GM12875 (cell line): ENCODE measurements at regions not wholly inside any gene's neighbourhood (a gene's known extent, or its start where the extent isn't known, plus 50 kb on each side); places are given as distances from the start of the nearest gene placed in this dataset.

Experiments
- H3K4me3 ChIP-seq: one replicate; pipeline ENCODE4 v1.5.1; 2011; ENCODE audit warnings: low read depth, low read length, control low read depth
- CTCF ChIP-seq: IDR thresholded peaks from 2 replicates; pipeline ENCODE4 v1.5.1; 2011; ENCODE audit warnings: low read depth, mild to moderate bottlenecking, control low read depth, inconsistent platforms, low read length, moderate library complexity, borderline replicate concordance; ENCODE audit not compliant: insufficient read depth

DNA sequence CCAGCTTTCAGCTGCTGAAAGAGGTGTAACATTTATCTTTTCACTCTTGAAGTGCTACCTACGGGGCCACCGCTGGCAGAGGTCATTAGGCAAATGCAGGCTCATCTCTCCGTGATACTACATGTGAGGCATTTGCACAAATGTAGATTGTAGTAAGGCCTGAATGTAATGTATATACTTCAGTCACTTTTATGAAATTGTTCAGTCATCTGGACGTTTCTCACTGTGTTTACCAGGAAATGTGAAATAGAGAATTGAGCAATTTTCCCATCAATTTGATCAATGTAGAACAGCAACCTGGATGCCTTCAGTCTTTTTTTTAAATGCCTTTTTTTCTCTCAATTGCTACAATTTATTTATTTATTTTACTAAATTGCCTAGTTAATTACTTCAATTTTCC lies 368.3 kb upstream of the AZI2 start:
- H3K4me3 ChIP-seq, result no peak overlapping the region
- no peak for TF ChIP-seq CTCF

GRCh38 chr3:28718074-28718849 lies 369.6 kb upstream of the AZI2 start:
- no peak overlapping the region for H3K4me3 ChIP-seq
- TF ChIP-seq CTCF, result no peak

DNA sequence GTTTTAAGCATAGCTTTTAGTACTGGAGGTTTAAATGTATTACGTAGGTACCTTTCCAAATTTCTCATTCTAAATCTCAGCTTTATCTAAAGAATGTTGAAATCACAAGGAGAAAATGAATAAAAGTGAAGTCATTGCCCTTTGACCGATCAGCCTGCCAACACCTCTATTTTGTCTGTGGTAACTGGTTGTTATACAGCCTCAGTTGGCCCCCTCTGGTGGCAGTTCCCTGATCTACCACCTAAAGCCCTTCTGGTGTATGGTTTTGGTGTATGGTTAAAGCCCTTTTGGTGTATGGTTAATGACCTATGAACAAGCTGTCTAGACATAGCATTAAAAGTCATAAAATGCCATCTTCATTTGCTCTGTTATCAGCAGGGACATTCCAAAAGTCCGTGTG lies 378.2 kb upstream of the AZI2 start:
- H3K4me3 ChIP-seq, result no peak overlapping the region
- peak; percentile 58 for TF ChIP-seq CTCF

GRCh38 chr3:28727307-28727706 lies 378.7 kb upstream of the AZI2 start:
- no peak for TF ChIP-seq CTCF

DNA sequence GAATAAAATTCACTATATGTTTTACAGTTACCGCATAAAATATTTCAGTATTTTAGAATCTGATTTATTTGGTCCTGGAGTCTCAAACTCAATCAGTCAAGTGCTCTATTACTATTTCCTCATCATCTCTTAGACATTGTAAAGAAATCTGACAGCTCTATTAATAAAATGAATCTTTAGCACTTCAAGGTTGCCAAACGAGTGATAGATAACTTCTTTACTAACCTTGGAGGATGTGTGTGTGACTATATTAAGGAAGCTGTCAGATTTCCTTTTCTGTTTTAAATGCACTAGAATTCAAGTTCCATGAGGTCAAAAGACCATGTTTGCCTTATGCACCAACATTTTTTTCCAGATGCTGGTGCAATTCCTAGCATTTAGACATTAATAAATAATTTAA lies 389.8 kb upstream of the AZI2 start:
- no peak overlapping the region for H3K4me3 ChIP-seq
- TF ChIP-seq CTCF, result no peak

More at GRCh38 chr3:28727307-28727706, 378.7 kb upstream of the AZI2 start:
- H3K4me3 ChIP-seq, result no peak overlapping the region

DNA sequence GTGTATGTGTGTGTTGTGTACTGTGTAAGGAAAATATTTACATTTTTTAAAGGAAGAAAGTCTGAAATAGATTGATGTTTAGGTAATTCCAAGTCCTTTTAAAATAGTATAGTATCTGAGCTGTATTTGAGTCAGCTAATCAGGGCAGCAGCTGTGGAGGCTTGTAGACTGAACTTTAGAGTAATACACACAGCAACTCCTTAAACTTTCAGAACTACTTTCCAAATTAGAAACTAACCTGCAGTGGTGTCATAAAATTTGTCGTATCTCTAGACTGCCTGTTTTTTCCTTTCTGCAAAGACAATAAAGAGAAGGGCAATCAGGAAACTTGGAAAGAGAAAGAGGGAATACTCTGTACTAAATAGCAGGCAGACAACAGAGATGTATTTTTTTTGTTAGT lies 391.0 kb upstream of the AZI2 start:
- no peak for TF ChIP-seq CTCF
- H3K4me3 ChIP-seq, result no peak overlapping the region

GRCh38 chr3:28743271-28743670 lies 394.6 kb upstream of the AZI2 start:
- no peak overlapping the region for H3K4me3 ChIP-seq
- no peak for TF ChIP-seq CTCF
